H9 (cell line): ENCODE measurements at regions not wholly inside any gene's neighbourhood (a gene's known extent, or its start where the extent isn't known, plus 50 kb on each side); places are given as distances from the start of the nearest gene placed in this dataset.

ENCODE experiments used
- DNase-seq: peaks from one replicate; pipeline ENCODE4 v3.0.0-alpha.2; 2017
- H2AFZ ChIP-seq: one replicate; pipeline ENCODE4 v1.6.1; 2013; ENCODE audit warnings: mild to moderate bottlenecking, low read length, control low read depth, moderate library complexity
- H2AK5ac ChIP-seq: 2 replicates; pipeline ENCODE4 v1.6.1; 2013; ENCODE audit warnings: low read length, control low read depth, mixed read lengths; ENCODE audit not compliant: insufficient read length
- H2BK120ac ChIP-seq: one replicate; pipeline ENCODE4 v1.6.1; 2013; ENCODE audit warnings: low read depth, mild to moderate bottlenecking, low read length, control low read depth, inconsistent platforms; ENCODE audit not compliant: poor library complexity, severe bottlenecking
- H2BK12ac ChIP-seq: 2 replicates; pipeline ENCODE4 v1.6.1; 2013; ENCODE audit warnings: low read length, control low read depth, mixed read lengths, low read depth; ENCODE audit not compliant: insufficient read length
- H2BK15ac ChIP-seq: 2 replicates; pipeline ENCODE4 v1.6.1; 2013; ENCODE audit warnings: low read depth, low read length, control low read depth
- H2BK20ac ChIP-seq: one replicate; pipeline ENCODE4 v1.6.1; 2013; ENCODE audit warnings: low read depth, mild to moderate bottlenecking, low read length, control low read depth, inconsistent platforms; ENCODE audit not compliant: poor library complexity, severe bottlenecking
- H2BK5ac ChIP-seq: 2 replicates; pipeline ENCODE4 v1.6.1; 2013; ENCODE audit warnings: low read length, control low read depth, mixed read lengths; ENCODE audit not compliant: insufficient read length
- H3K14ac ChIP-seq: 2 replicates; pipeline ENCODE4 v1.6.1; 2013; ENCODE audit warnings: low read length, control low read depth; ENCODE audit not compliant: insufficient read depth
- H3K18ac ChIP-seq: 2 replicates; pipeline ENCODE4 v1.6.1; 2013; ENCODE audit warnings: low read depth, mild to moderate bottlenecking, mixed read lengths, low read length, control low read depth; ENCODE audit not compliant: insufficient read length
- H3K23ac ChIP-seq: 2 replicates; pipeline ENCODE4 v1.6.1; 2013; ENCODE audit warnings: low read length, control low read depth, mixed read lengths, low read depth; ENCODE audit not compliant: insufficient read length
- H3K23me2 ChIP-seq: 2 replicates; pipeline ENCODE4 v1.6.1; 2013; ENCODE audit warnings: low read depth, mild to moderate bottlenecking, mixed read lengths, low read length, control low read depth; ENCODE audit not compliant: insufficient read length, poor library complexity, severe bottlenecking
- H3K27ac ChIP-seq: 2 replicates; pipeline ENCODE4 v1.5.1; 2013; ENCODE audit warnings: low read length, control low read depth, mixed read lengths, low read depth; ENCODE audit not compliant: insufficient read length
- H3K27me3 ChIP-seq: 2 replicates; pipeline ENCODE4 v1.6.1; 2013; ENCODE audit warnings: low read length, control low read depth, inconsistent platforms; ENCODE audit not compliant: insufficient read depth
- H3K4ac ChIP-seq: 2 replicates; pipeline ENCODE4 v1.6.1; 2013; ENCODE audit warnings: low read depth, mild to moderate bottlenecking, control low read depth, inconsistent platforms, low read length, moderate library complexity
- H3K4me1 ChIP-seq: 2 replicates; pipeline ENCODE4 v1.6.1; 2013; ENCODE audit warnings: low read length, control low read depth, inconsistent platforms; ENCODE audit not compliant: insufficient read depth
- H3K4me2 ChIP-seq: 2 replicates; pipeline ENCODE4 v1.6.1; 2013; ENCODE audit warnings: low read length, control low read depth, mixed read lengths; ENCODE audit not compliant: insufficient read length, insufficient read depth
- H3K56ac ChIP-seq: 2 replicates; pipeline ENCODE4 v1.6.1; 2013; ENCODE audit warnings: low read depth, mild to moderate bottlenecking, mixed read lengths, low read length, control low read depth; ENCODE audit not compliant: insufficient read length
- H3K79me1 ChIP-seq: 2 replicates; pipeline ENCODE4 v1.6.1; 2013; ENCODE audit warnings: low read depth, mild to moderate bottlenecking, moderate library complexity, low read length, control low read depth, inconsistent platforms; ENCODE audit not compliant: insufficient read depth, poor library complexity, severe bottlenecking
- H3K79me2 ChIP-seq: 2 replicates; pipeline ENCODE4 v1.6.1; 2013; ENCODE audit warnings: low read length, control low read depth, inconsistent platforms; ENCODE audit not compliant: insufficient read depth
- H3K9ac ChIP-seq: 2 replicates; pipeline ENCODE4 v1.6.1; 2013; ENCODE audit warnings: low read length, control low read depth, mixed read lengths; ENCODE audit not compliant: insufficient read length; ENCODE audit errors: extremely low read depth
- H3K9me3 ChIP-seq: one replicate; pipeline ENCODE4 v1.6.1; 2013; ENCODE audit warnings: low read depth, low read length, inconsistent platforms; ENCODE audit not compliant: control insufficient read depth
- H3T11ph ChIP-seq: one replicate; pipeline ENCODE4 v1.6.1; 2013; ENCODE audit warnings: mild to moderate bottlenecking, low read length, control low read depth, inconsistent platforms
- H4K20me1 ChIP-seq: one replicate; pipeline ENCODE4 v1.6.1; 2013; ENCODE audit not compliant: control insufficient read depth, insufficient read length, insufficient read depth
- H4K5ac ChIP-seq: 2 replicates; pipeline ENCODE4 v1.6.1; 2013; ENCODE audit warnings: low read depth, mild to moderate bottlenecking, mixed read lengths, low read length, control low read depth; ENCODE audit not compliant: insufficient read length
- H4K8ac ChIP-seq: replicated peaks from 2 replicates; pipeline ENCODE4 v1.6.1; 2013; ENCODE audit warnings: low read length, control low read depth, mixed read lengths, low read depth; ENCODE audit not compliant: insufficient read length
- H4K91ac ChIP-seq: 2 replicates; pipeline ENCODE4 v1.6.1; 2013; ENCODE audit warnings: low read depth, mild to moderate bottlenecking, moderate library complexity, mixed read lengths, low read length, control low read depth; ENCODE audit not compliant: insufficient read length
- H3K27ac Mint-ChIP-seq, 3 experiments: 2 replicates in 2 of 3; 3 replicates in 1 of 3; pipeline ENCODE4 v1.8.0; 2020 to 2021; ENCODE audit warnings: mixed read lengths in 3 of 3, mild to moderate bottlenecking in 1 of 3, moderate library complexity in 1 of 3
- H3K27me3 Mint-ChIP-seq: 2 replicates; pipeline ENCODE4 v1.8.0; 2021; ENCODE audit warnings: low read depth, mild to moderate bottlenecking, moderate library complexity, mixed read lengths
- H3K36me3 Mint-ChIP-seq, 3 experiments: 2 replicates in 2 of 3; 3 replicates in 1 of 3; pipeline ENCODE4 v1.8.0; 2020 to 2021; ENCODE audit warnings: low read depth in 3 of 3, mixed read lengths in 3 of 3; ENCODE audit not compliant: insufficient read depth in 1 of 3
- H3K4me1 Mint-ChIP-seq, 2 experiments: 2 replicates each; pipeline ENCODE4 v1.8.0; 2020; ENCODE audit warnings: mixed read lengths in 2 of 2
- H3K4me3 Mint-ChIP-seq, 2 experiments: 2 replicates in 1 of 2; 3 replicates in 1 of 2; pipeline ENCODE4 v1.8.0; 2020 to 2021; ENCODE audit warnings: mild to moderate bottlenecking in 2 of 2, mixed read lengths in 2 of 2, moderate library complexity in 1 of 2
- H3K9me3 Mint-ChIP-seq, 2 experiments: 2 replicates in 1 of 2; 3 replicates in 1 of 2; pipeline ENCODE4 v1.8.0; 2020; ENCODE audit warnings: mild to moderate bottlenecking in 2 of 2, mixed read lengths in 2 of 2, moderate library complexity in 1 of 2
- CTCF ChIP-seq: fragments of 200-600 bp; sonication (generic); conservative IDR thresholded peaks from 3 replicates; pipeline ENCODE4 v1.8.0; 2021; ENCODE audit warnings: antibody characterized with exemption, mild to moderate bottlenecking
- WGBS: extraction: QIAGEN DNeasy Blood & Tissue Kit; methylation state at CpG from one replicate; pipeline ENCODE4 v1.1.7; 2013; ENCODE audit warnings: missing lambda C conversion rate, low lambda C conversion rate, mixed read lengths; ENCODE audit not compliant: insufficient read length; ENCODE audit errors: extremely low coverage; 5-methylcytosine and 5-hydroxymethylcytosine counted together

GRCh38 chr5:127227881-127228280 is 62.7 kb upstream of the MEGF10 start:
- no peak for TF ChIP-seq CTCF
- no peak overlapping the region for H2BK12ac ChIP-seq
- H3K56ac ChIP-seq = no peak overlapping the region
- WGBS = no CpG with 5 or more reads among the region's 4 CpGs
- no peak overlapping the region for H2BK120ac ChIP-seq
- no peak overlapping the region for H2BK15ac ChIP-seq
- H3K27me3 ChIP-seq = no peaks in the 10 kb centered on the region; the same call in 1 of the 2 replicates
- Mint-ChIP-seq H3K4me3 (no peak overlapping the region), H3K9me3 (no peaks in the 10 kb centered on the region), H3K27me3 (peaks cover 34% of the 10 kb centered on the region), H3K4me1 (peaks cover 14 to 17% of the 10 kb centered on the region in 2 experiments), H3K36me3 (peaks cover 1 to 8% (median 2%) of the 10 kb centered on the region in 3 experiments; a peak in 4 of 7 replicates), H3K27ac (no peak overlapping the region; a peak in 1 of 7 replicates)
- H3K23me2 ChIP-seq = no peaks in the 10 kb centered on the region
- H3K23ac ChIP-seq = no peak overlapping the region
- no peaks in the 10 kb centered on the region for H3K9me3 ChIP-seq
- H3K79me2 ChIP-seq = no peaks in the 10 kb centered on the region
- H2AFZ ChIP-seq = no peak overlapping the region
- H3K4ac ChIP-seq = no peak overlapping the region
- H3K18ac ChIP-seq = no peak overlapping the region
- no peak overlapping the region for H2AK5ac ChIP-seq
- DNase-seq = no peak
- H4K20me1 ChIP-seq = no peaks in the 10 kb centered on the region
- H3K79me1 ChIP-seq = no peaks in the 10 kb centered on the region
- H4K91ac ChIP-seq = no peak overlapping the region
- H4K8ac ChIP-seq = no peak overlapping the region
- no peak overlapping the region for H4K5ac ChIP-seq
- H3T11ph ChIP-seq = no peak overlapping the region
- no peak overlapping the region for H2BK20ac ChIP-seq
- no peak overlapping the region for H3K27ac ChIP-seq
- no peak overlapping the region for H3K9ac ChIP-seq
- H3K14ac ChIP-seq = no peak overlapping the region
- H2BK5ac ChIP-seq = no peak overlapping the region
- no peak overlapping the region for H3K4me2 ChIP-seq
- no peaks in the 10 kb centered on the region for H3K4me1 ChIP-seq
